SK-N-SH (cell line): ENCODE measurements at regions not wholly inside any gene's neighbourhood (a gene's known extent, or its start where the extent isn't known, plus 50 kb on each side); places are given as distances from the start of the nearest gene placed in this dataset.

ENCODE experiments used
- CTCF ChIA-PET: fragments of 300-600, 350-600 bp; formaldehyde crosslinking; extraction: SDS; loops from one replicate; lab custom pipeline; 2021; lab: Yijun Ruan, JAX
- POLR2A ChIA-PET: fragments of 350-600 bp; sonication (Branson Sonifier 250); formaldehyde crosslinking; extraction: SDS; loops from one replicate; lab custom pipeline; 2020; ENCODE audit warnings: antibody characterized with exemption, inconsistent platforms; lab: Yijun Ruan, JAX
- DNase-seq: peaks from one replicate; pipeline ENCODE4 v3.0.0; 2012
- H2AFZ ChIP-seq: fragments of 200-600 bp; sonication (generic); 2 replicates; pipeline ENCODE4 v1.8.1; 2016; ENCODE audit warnings: antibody characterized with exemption, mild to moderate bottlenecking, low read depth
- H3F3A ChIP-seq: fragments of 200-600 bp; sonication (generic); replicated peaks from 2 replicates; pipeline ENCODE3; 2016; ENCODE audit warnings: antibody characterized with exemption, mild to moderate bottlenecking; ENCODE audit not compliant: insufficient read depth
- H3K27ac ChIP-seq, 2 experiments: fragments of 200-500 bp in 1 of 2; fragments of 200-600 bp in 1 of 2; sonication (Bioruptor generic) in 1 of 2; sonication (generic), shearing (Covaris generic) in 1 of 2; 2 replicates each; pipeline versions ENCODE4 v1.5.1 to v1.6.1; 2014 to 2016; ENCODE audit warnings: low read depth in 2 of 2, inconsistent platforms in 1 of 2, low read length in 1 of 2, mild to moderate bottlenecking in 1 of 2, mixed read lengths in 1 of 2
- H3K27me3 ChIP-seq: fragments of 200-600 bp; sonication (generic), shearing (Covaris generic); 2 replicates; pipeline ENCODE4 v1.6.1; 2016; ENCODE audit warnings: mixed run types; ENCODE audit not compliant: insufficient read depth
- H3K36me3 ChIP-seq, 2 experiments: fragments of 200-500 bp in 1 of 2; fragments of 200-600 bp in 1 of 2; sonication (Bioruptor generic) in 1 of 2; sonication (generic) in 1 of 2; replicated peaks in 1 of 2; 2 replicates each; pipeline versions ENCODE3 to v1.5.1; 2014 to 2016; ENCODE audit warnings: low read length in 1 of 2, mild to moderate bottlenecking in 1 of 2; ENCODE audit not compliant: insufficient read depth in 2 of 2, control insufficient read depth in 1 of 2
- H3K4me1 ChIP-seq, 2 experiments: fragments of 200-500 bp in 1 of 2; fragments of 200-600 bp in 1 of 2; sonication (Bioruptor generic) in 1 of 2; sonication (generic), shearing (Covaris generic) in 1 of 2; 2 replicates each; pipeline versions ENCODE4 v1.5.1 to v1.6.1; 2014 to 2016; ENCODE audit warnings: low read depth in 1 of 2, low read length in 1 of 2, mixed run types in 1 of 2; ENCODE audit not compliant: insufficient read depth in 2 of 2, control insufficient read depth in 1 of 2
- H3K4me2 ChIP-seq: fragments of 200-600 bp; sonication (generic), shearing (Covaris generic); 2 replicates; pipeline ENCODE4 v1.6.1; 2017; ENCODE audit warnings: mixed run types
- H3K4me3 ChIP-seq, 2 experiments: fragments of 200-500 bp in 1 of 2; fragments of 200-600 bp in 1 of 2; sonication (Bioruptor generic) in 1 of 2; sonication (generic), shearing (Covaris generic) in 1 of 2; 2 replicates each; pipeline versions ENCODE4 v1.5.1 to v1.8.1; 2014 to 2016; ENCODE audit warnings: low read depth in 2 of 2, inconsistent platforms in 1 of 2, low read length in 1 of 2, mild to moderate bottlenecking in 1 of 2, mixed read lengths in 1 of 2, moderate library complexity in 1 of 2
- H3K79me2 ChIP-seq: fragments of 200-600 bp; sonication (generic); 2 replicates; pipeline ENCODE4 v1.8.1; 2017; ENCODE audit warnings: mild to moderate bottlenecking; ENCODE audit not compliant: insufficient read depth
- H3K9ac ChIP-seq: fragments of 200-600 bp; sonication (generic); 2 replicates; pipeline ENCODE4 v1.6.1; 2017; ENCODE audit warnings: mixed run types
- H3K9me2 ChIP-seq: fragments of 200-600 bp; sonication (generic); 2 replicates; pipeline ENCODE4 v1.6.1; 2017; ENCODE audit warnings: mixed run types
- H3K9me3 ChIP-seq: fragments of 200-600 bp; sonication (generic); 2 replicates; pipeline ENCODE4 v1.6.1; 2017; ENCODE audit warnings: mixed run types, mild to moderate bottlenecking, moderate library complexity
- H4K20me1 ChIP-seq: fragments of 200-600 bp; sonication (generic); 2 replicates; pipeline ENCODE4 v1.6.1; 2017; ENCODE audit warnings: mild to moderate bottlenecking, mixed run types; ENCODE audit not compliant: insufficient read depth
- CHD2 ChIP-seq: fragments of 150-350 bp; IDR thresholded peaks from 2 replicates; pipeline ENCODE4 v1.6.1; 2018; ENCODE audit warnings: low read length; ENCODE audit not compliant: partially characterized antibody
- EP300 ChIP-seq, 2 experiments: IDR thresholded peaks; 2 replicates each; pipeline versions ENCODE4 v1.4.0 to v1.6.1; 2012; ENCODE audit warnings: borderline replicate concordance in 1 of 2, low read depth in 1 of 2, low read length in 1 of 2
- FOXJ3 ChIP-seq: sonication (generic); formaldehyde crosslinking; IDR thresholded peaks from 2 replicates; pipeline ENCODE4 v1.5.1; 2020; ENCODE audit warnings: mild to moderate bottlenecking, missing genetic modification reagents
- FOXM1 ChIP-seq: IDR thresholded peaks from 2 replicates; pipeline ENCODE4 v1.4.0; 2012; ENCODE audit warnings: low read depth, mild to moderate bottlenecking
- GABPA ChIP-seq: IDR thresholded peaks from 2 replicates; pipeline ENCODE4 v1.4.0; 2012; ENCODE audit warnings: low read depth, mild to moderate bottlenecking
- JUND ChIP-seq: IDR thresholded peaks from 2 replicates; pipeline ENCODE4 v1.4.0; 2012
- NRF1 ChIP-seq: IDR thresholded peaks from 2 replicates; pipeline ENCODE4 v1.6.1; 2012; ENCODE audit warnings: low read depth, mild to moderate bottlenecking, low read length
- POLR2AphosphoS5 ChIP-seq: IDR thresholded peaks from 2 replicates; pipeline ENCODE4 v1.6.1; 2012; ENCODE audit warnings: low read depth, low read length
- RFX5 ChIP-seq: IDR thresholded peaks from 2 replicates; pipeline ENCODE4 v1.6.1; 2012; ENCODE audit warnings: mild to moderate bottlenecking, improper control_type of control experiment, low read length
- RXRA ChIP-seq: IDR thresholded peaks from 2 replicates; pipeline ENCODE4 v1.4.0; 2012; ENCODE audit warnings: low read depth, mild to moderate bottlenecking, borderline replicate concordance
- SIN3A ChIP-seq: IDR thresholded peaks from 2 replicates; pipeline ENCODE4 v1.6.1; 2012; ENCODE audit warnings: low read depth, mild to moderate bottlenecking, low read length, moderate library complexity, borderline replicate concordance
- SMC3 ChIP-seq: IDR thresholded peaks from 2 replicates; pipeline ENCODE4 v1.6.1; 2012; ENCODE audit warnings: low read depth, low read length, improper control_type of control experiment
- TAF1 ChIP-seq: IDR thresholded peaks from 2 replicates; pipeline ENCODE4 v1.6.1; 2012; ENCODE audit warnings: low read depth, mild to moderate bottlenecking, low read length, moderate library complexity, borderline replicate concordance
- TEAD4 ChIP-seq: IDR thresholded peaks from 2 replicates; pipeline ENCODE4 v1.4.0; 2012; ENCODE audit warnings: mild to moderate bottlenecking, borderline replicate concordance; ENCODE audit not compliant: insufficient read depth
- USF1 ChIP-seq: IDR thresholded peaks from 2 replicates; pipeline ENCODE4 v1.4.0; 2012; ENCODE audit warnings: low read depth, borderline replicate concordance
- USF2 ChIP-seq: fragments of 150-350 bp; IDR thresholded peaks from 2 replicates; pipeline ENCODE4 v1.6.1; 2017; ENCODE audit warnings: antibody characterized with exemption, low read length, low read depth, borderline replicate concordance
- ZBTB33 ChIP-seq: IDR thresholded peaks from 2 replicates; pipeline ENCODE4 v1.4.0; 2012; ENCODE audit warnings: low read depth, borderline replicate concordance

- H3K4me3 ChIP-seq: no peak overlapping the region
- H2AFZ ChIP-seq: no peak overlapping the region
- DNase-seq: no peak
- H4K20me1 ChIP-seq: no peaks in the 10 kb centered on the region
- no peaks in the 10 kb centered on the region for H3K79me2 ChIP-seq
- H3K27me3 ChIP-seq: no peaks in the 10 kb centered on the region
- H3K9me3 ChIP-seq: no peaks in the 10 kb centered on the region; the same call in 1 of the 2 replicates
- no peak overlapping the region for H3K27ac ChIP-seq
- H3K4me2 ChIP-seq: no peak overlapping the region
- ChIA-PET POLR2A (no interaction called here), CTCF (interaction anchor here (0.5 to 1.2 kb wide), 2 partner anchors 9 to 30 kb away, joined by 3 read pairs; no protein-coding TSS in a partner anchor)
- no peaks in the 10 kb centered on the region for H3K9me2 ChIP-seq
- TF ChIP-seq RXRA (no peak), FOXM1 (no peak), NRF1 (no peak), SMC3 (no peak), ZBTB33 (no peak), EP300 (IDR thresholded peaks at IDR 0.05; ENCODE audit: borderline replicate concordance in 1 of 2, low read depth in 1 of 2, low read length in 1 of 2) (no peak), USF2 (no peak), TEAD4 (no peak), USF1 (no peak), TAF1 (no peak), CHD2 (no peak), JUND (no peak)
- H3K4me1 ChIP-seq: no peaks in the 10 kb centered on the region; a peak in 1 of 4 replicates
- H3F3A ChIP-seq: no peaks in the 10 kb centered on the region
- H3K9ac ChIP-seq: no peak overlapping the region
- no peaks in the 10 kb centered on the region for H3K36me3 ChIP-seq
These were observed 402.6 kb downstream of the C6orf118 start for GRCh38 chr6:164906766-164907165.

- CTCF ChIA-PET: interaction anchor here (1.2 kb wide), 1 partner anchor 23 kb away, joined by 3 read pairs; no protein-coding TSS in a partner anchor
- TF ChIP-seq SIN3A (no peak), FOXJ3 (CRISPR knock-in tag) (no peak), GABPA (no peak), RFX5 (no peak), NRF1 (no peak), POLR2AphosphoS5 (no peak)
These were observed 404.1 kb downstream of the C6orf118 start for GRCh38 chr6:164905311-164905710.

More at GRCh38 chr6:164905311-164905710, 404.1 kb downstream of the C6orf118 start:
- Histone ChIP-seq H3K36me3 (no peaks in the 10 kb centered on the region), H3K9ac (no peak overlapping the region), H3K4me2 (no peak overlapping the region), H3F3A (no peaks in the 10 kb centered on the region), H3K27me3 (no peaks in the 10 kb centered on the region), H3K4me1 (no peaks in the 10 kb centered on the region; a peak in 1 of 4 replicates), H3K27ac (no peak overlapping the region), H4K20me1 (no peaks in the 10 kb centered on the region), H3K4me3 (no peak overlapping the region), H2AFZ (no peak overlapping the region), H3K9me2 (no peaks in the 10 kb centered on the region), H3K9me3 (no peaks in the 10 kb centered on the region; the same call in 1 of the 2 replicates), H3K79me2 (no peaks in the 10 kb centered on the region)
- no peak for DNase-seq
- POLR2A ChIA-PET: no interaction called here
